ENCODE measurements at regions not wholly inside any gene's neighbourhood (a gene's known extent, or its start where the extent isn't known, plus 50 kb on each side); places are given as distances from the start of the nearest gene placed in this dataset.
"Not testable (repeated sequence)": the region's sequence is repeated elsewhere in the genome, so short reads cannot be mapped to it uniquely, and the experiment has no call there.

DNA sequence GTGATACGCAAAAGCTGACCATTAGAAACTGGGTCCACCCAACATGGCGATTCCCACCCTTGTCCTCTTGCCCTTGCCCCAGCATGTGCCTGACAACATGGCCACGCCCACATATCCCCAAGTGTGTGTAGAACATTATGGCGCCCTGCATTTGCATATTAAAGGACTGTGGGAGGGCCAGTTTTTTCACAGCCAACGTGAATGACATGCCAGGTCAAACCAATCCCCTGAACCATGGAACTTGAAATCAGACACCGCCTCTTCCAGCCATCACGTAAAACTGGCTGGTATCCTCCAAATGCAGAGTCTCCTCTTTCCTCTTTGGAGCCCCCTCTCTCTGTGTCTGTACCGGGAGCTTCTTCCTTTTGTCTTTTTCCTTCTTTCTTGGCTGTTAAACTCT is 156.7 kb upstream of the EPHA6 start:
- Histone ChIP-seq H4K20me1 (ENCODE audit: insufficient read depth, low read length) (no peaks in the 10 kb centered on the region), H3K9me3 (ENCODE audit: low read depth, low read length) (no peaks in the 10 kb centered on the region), H3K27ac (ENCODE audit: low read depth, low read length) (no peak overlapping the region), H3K79me2 (ENCODE audit: insufficient read depth, low read length) (no peaks in the 10 kb centered on the region), H3K4me3 (ENCODE audit: insufficient read depth, low read length) (no peak overlapping the region), H3K4me1 (ENCODE audit: insufficient read depth, low read length) (no peaks in the 10 kb centered on the region), H3K27me3 (ENCODE audit: insufficient read depth, low read length) (no peaks in the 10 kb centered on the region), H3K4me2 (ENCODE audit: insufficient read depth, low read length) (no peak overlapping the region), H2AFZ (ENCODE audit: low read length) (no peak overlapping the region), H3K36me3 (ENCODE audit: insufficient read depth, low read length) (no peaks in the 10 kb centered on the region)
- DNase-seq (ENCODE audit: insufficient read length, low spot score, missing footprints), result no peak
- TF ChIP-seq, protein P1, sequence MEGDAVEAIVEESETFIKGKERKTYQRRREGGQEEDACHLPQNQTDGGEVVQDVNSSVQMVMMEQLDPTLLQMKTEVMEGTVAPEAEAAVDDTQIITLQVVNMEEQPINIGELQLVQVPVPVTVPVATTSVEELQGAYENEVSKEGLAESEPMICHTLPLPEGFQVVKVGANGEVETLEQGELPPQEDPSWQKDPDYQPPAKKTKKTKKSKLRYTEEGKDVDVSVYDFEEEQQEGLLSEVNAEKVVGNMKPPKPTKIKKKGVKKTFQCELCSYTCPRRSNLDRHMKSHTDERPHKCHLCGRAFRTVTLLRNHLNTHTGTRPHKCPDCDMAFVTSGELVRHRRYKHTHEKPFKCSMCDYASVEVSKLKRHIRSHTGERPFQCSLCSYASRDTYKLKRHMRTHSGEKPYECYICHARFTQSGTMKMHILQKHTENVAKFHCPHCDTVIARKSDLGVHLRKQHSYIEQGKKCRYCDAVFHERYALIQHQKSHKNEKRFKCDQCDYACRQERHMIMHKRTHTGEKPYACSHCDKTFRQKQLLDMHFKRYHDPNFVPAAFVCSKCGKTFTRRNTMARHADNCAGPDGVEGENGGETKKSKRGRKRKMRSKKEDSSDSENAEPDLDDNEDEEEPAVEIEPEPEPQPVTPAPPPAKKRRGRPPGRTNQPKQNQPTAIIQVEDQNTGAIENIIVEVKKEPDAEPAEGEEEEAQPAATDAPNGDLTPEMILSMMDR (IDR thresholded peaks at IDR 0.05; ENCODE audit: extremely low read depth, low read depth, low read length), result no peak

DNA sequence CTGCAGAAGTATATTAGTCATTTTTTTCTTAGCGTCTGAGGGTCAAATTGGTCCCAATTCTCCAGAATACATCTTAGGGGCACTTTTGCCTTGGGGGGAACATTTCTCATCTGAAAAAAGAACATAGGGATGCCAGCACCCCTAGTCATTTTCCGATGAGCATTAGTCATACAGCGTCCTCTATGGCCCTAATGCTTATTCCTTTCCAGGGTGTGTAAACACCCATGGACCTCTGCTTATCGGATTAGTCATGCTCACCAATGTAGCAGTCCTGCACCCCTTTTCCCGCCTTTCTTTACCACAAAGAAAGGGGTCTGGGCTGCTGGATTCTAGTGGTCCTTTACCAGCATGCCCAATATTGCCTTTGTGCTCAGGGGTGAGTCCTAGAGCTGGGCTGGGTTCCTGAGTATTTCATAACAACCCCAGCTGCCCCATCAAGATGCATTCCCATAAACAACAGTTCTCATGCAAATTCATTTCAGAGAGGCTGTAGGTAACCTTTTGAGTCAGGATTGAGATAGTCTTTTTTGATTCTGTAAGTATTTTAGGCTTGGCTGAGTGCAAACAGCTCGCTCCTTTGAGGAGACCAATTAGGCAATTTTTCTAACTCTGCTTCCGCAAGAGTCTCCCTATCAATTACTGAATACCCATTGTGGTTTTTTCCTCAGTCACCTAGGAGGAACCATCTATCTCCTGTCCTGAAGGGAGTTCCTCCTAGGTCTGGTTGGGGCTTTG is 142.4 kb upstream of the EPHA6 start:
- not testable (repeated sequence) for H3K79me2 ChIP-seq (ENCODE audit: insufficient read depth, low read length); DNase-seq (ENCODE audit: insufficient read length, low spot score, missing footprints); H2AFZ ChIP-seq (ENCODE audit: low read length); H4K20me1 ChIP-seq (ENCODE audit: insufficient read depth, low read length); H3K4me1 ChIP-seq (ENCODE audit: insufficient read depth, low read length); H3K9me3 ChIP-seq (ENCODE audit: low read depth, low read length); H3K27ac ChIP-seq (ENCODE audit: low read depth, low read length); H3K27me3 ChIP-seq (ENCODE audit: insufficient read depth, low read length); H3K4me2 ChIP-seq (ENCODE audit: insufficient read depth, low read length); H3K4me3 ChIP-seq (ENCODE audit: insufficient read depth, low read length); H3K36me3 ChIP-seq (ENCODE audit: insufficient read depth, low read length)

DNA sequence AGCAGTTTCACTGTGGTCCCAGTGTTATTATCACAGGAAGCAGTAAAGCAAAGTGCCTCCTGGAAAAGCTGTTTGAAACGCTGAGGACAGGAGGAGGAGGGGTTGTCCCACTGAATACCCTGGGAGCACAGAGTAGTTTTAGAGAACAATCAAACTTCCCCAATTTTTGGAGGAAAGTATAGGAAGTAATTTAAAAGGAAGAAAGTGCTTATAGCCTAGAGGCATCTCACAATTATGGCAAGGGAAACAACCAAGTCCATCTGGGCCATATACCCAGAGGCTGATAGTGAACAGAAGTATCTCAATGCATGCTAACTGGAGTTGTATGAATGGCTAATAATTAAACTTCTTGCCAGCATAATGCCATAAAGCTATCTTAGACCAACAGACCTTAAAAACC is 137.2 kb upstream of the EPHA6 start:
- DNase-seq (ENCODE audit: insufficient read length, low spot score, missing footprints), result no peak
- H3K27ac ChIP-seq (ENCODE audit: low read depth, low read length), result no peak overlapping the region
- H3K4me3 ChIP-seq (ENCODE audit: insufficient read depth, low read length), result no peak overlapping the region
- TF ChIP-seq, protein P1 (IDR thresholded peaks at IDR 0.05; ENCODE audit: extremely low read depth, low read depth, low read length), result no peak
- no peaks in the 10 kb centered on the region for H3K27me3 ChIP-seq (ENCODE audit: insufficient read depth, low read length)
- no peaks in the 10 kb centered on the region for H4K20me1 ChIP-seq (ENCODE audit: insufficient read depth, low read length)
- no peaks in the 10 kb centered on the region for H3K4me1 ChIP-seq (ENCODE audit: insufficient read depth, low read length)
- no peaks in the 10 kb centered on the region for H3K9me3 ChIP-seq (ENCODE audit: low read depth, low read length)
- no peak overlapping the region for H3K4me2 ChIP-seq (ENCODE audit: insufficient read depth, low read length)
- H3K36me3 ChIP-seq (ENCODE audit: insufficient read depth, low read length), result no peaks in the 10 kb centered on the region
- H2AFZ ChIP-seq (ENCODE audit: low read length), result no peak overlapping the region
- H3K79me2 ChIP-seq (ENCODE audit: insufficient read depth, low read length), result no peaks in the 10 kb centered on the region

DNA sequence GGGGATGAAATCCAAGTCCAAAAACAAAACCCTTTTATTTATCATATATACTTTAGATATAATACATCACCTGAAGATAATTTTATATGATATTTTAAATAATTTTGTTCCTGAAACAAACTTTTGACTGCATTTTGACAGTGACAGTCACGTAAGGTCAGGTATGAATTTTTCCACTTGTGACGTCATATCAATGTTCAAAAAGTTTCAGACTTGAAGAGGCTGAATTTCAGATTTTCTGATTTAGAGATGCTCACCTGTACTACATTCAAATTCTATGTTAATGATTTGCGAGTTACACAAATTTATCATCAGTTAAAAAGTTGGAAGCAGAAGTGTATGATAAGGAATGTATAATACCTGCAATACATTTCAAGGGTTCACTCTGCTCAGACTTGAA is 136.1 kb upstream of the EPHA6 start:
- Histone ChIP-seq H3K4me3 (ENCODE audit: insufficient read depth, low read length) (no peak overlapping the region), H4K20me1 (ENCODE audit: insufficient read depth, low read length) (no peaks in the 10 kb centered on the region), H3K27ac (ENCODE audit: low read depth, low read length) (no peak overlapping the region), H2AFZ (ENCODE audit: low read length) (no peak overlapping the region), H3K27me3 (ENCODE audit: insufficient read depth, low read length) (no peaks in the 10 kb centered on the region), H3K4me1 (ENCODE audit: insufficient read depth, low read length) (no peaks in the 10 kb centered on the region), H3K36me3 (ENCODE audit: insufficient read depth, low read length) (no peaks in the 10 kb centered on the region), H3K9me3 (ENCODE audit: low read depth, low read length) (no peaks in the 10 kb centered on the region), H3K79me2 (ENCODE audit: insufficient read depth, low read length) (no peaks in the 10 kb centered on the region), H3K4me2 (ENCODE audit: insufficient read depth, low read length) (no peak overlapping the region)
- TF ChIP-seq, protein P1 (IDR thresholded peaks at IDR 0.05; ENCODE audit: extremely low read depth, low read depth, low read length), result no peak
- DNase-seq (ENCODE audit: insufficient read length, low spot score, missing footprints), result no peak

Data from osteoblast (primary cell).